GM12864 (cell line): ENCODE measurements at regions not wholly inside any gene's neighbourhood (a gene's known extent, or its start where the extent isn't known, plus 50 kb on each side); places are given as distances from the start of the nearest gene placed in this dataset.

Experiments used
- DNase-seq: peaks from one replicate; pipeline ENCODE4 v3.0.0-alpha.2; 2011; ENCODE audit warnings: low read depth
- H3K4me3 ChIP-seq: 2 replicates; pipeline ENCODE4 v1.5.1; 2011; ENCODE audit warnings: mild to moderate bottlenecking, low read depth, low read length, control low read depth
- CTCF ChIP-seq: IDR thresholded peaks from 2 replicates; pipeline ENCODE4 v1.5.1; 2011; ENCODE audit warnings: low read depth, mild to moderate bottlenecking, moderate library complexity, low read length, control low read depth, inconsistent platforms; ENCODE audit errors: missing control alignments

GRCh38 chr16:86707171-86707570 lies 128.8 kb downstream of the FOXL1 start:
- H3K4me3 ChIP-seq, result no peak overlapping the region
- DNase-seq, result no peak
- TF ChIP-seq CTCF, result no peak

DNA sequence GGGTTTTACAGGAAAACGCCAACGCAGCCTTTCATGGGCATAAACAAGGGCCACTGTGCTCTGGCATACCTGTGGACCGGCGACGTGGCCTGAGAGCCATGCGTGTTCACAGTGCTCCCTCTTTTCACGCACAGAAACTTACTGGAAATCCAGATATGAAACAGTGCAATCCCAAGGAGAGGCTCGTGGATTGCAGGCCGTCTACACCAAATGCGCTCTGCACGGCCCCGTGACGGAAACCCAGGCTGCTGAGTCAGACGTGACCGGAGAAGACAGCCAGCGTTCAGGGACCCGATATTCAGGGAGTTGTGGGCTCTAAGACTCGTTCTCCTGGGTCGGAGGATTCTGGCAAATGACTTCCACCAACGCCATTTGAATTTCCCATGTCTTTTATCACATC lies 129.2 kb downstream of the FOXL1 start:
- H3K4me3 ChIP-seq, result no peak overlapping the region
- no peak for DNase-seq
- TF ChIP-seq CTCF, result no peak

- H3K4me3 ChIP-seq, result no peak overlapping the region
- DNase-seq, result no peak
- no peak for TF ChIP-seq CTCF
These were observed 130.1 kb downstream of the FOXL1 start for GRCh38 chr16:86708431-86708830.

DNA sequence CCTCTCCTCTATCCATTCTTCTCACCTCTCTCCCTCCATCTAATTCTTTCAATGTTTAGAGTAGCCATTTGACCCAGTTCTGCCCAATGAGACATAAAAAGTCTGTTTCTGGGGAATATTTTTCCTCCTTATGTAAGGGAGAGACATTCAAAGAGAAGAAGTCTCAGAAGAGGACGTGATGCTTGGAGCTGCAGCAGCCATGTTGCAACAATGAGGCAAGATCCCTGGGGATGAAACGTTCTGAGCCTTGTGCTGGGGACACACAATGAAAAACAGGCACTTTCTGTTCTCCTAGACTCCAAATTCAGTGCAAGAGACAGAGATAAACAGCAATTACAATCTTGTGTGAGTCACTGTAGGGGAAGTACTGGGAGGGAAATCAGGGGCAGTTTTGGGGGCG lies 130.8 kb downstream of the FOXL1 start:
- H3K4me3 ChIP-seq, result no peak overlapping the region
- no peak for TF ChIP-seq CTCF
- DNase-seq, result no peak

DNA sequence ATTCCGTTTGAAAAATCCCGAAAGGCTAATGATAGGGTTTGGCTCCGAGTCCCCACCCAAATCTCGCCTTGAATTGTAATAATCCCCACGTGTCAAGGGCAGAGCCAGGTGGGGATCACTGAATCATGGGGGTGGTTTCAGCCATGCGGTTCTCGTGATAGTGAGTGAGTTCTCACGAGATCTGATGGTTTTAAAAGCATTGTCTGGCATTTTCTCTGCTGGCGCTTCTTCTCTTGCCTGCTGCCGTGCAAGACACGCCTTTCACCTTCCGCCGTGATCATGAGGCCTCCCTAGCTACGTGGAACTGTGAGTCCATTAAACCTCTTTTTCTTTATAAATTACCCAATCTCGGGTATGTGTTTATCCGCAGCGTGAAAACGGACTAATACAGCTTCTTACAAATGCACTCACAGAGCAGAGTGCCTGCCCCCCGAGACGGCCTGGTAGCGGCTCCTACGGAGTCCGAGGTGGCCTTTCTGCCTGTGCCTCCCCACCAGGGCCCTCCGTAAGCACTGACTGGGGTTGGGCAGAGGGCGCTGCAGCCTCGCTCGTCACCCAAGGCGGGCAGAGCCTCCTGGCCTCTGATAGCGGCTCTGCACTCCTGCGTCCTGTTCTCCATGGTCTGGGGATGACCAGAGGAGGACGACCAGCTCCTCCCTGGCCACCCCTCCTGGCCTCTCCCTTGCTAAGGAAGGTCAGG lies 131.7 kb downstream of the FOXL1 start:
- no peak overlapping the region for H3K4me3 ChIP-seq
- TF ChIP-seq CTCF, result no peak
- no peak for DNase-seq

DNA sequence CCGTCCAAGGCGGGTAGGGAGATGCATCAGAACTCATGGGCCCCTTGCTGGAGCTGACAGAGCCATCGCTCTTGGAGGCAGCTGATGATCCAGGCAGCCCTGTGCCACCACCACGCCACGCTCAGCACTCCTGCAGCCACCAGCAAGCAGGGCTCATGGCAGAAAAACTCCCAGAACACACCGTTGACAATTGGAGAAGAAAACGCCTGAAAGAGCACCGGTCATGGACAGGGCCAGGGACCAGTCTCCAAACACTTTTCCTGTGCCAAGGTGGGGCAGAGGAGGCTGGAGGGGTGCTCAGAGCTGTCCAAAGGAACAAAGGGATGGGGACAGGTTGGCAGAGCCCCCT lies 132.2 kb downstream of the FOXL1 start:
- no peak for TF ChIP-seq CTCF
- DNase-seq, result no peak
- no peak overlapping the region for H3K4me3 ChIP-seq
